GM21825 (cell line): ENCODE measurements at regions not wholly inside any gene's neighbourhood (a gene's known extent, or its start where the extent isn't known, plus 50 kb on each side); places are given as distances from the start of the nearest gene placed in this dataset.

Experiments
- ATAC-seq: cut with Tn5 transposase; IDR thresholded peaks from one replicate; pipeline ENCODE4 v1.9.1; 2021; ENCODE audit warnings: mild to moderate bottlenecking, moderate library complexity; ENCODE audit not compliant: unreplicated experiment

- ATAC-seq: no peak
Measured at GRCh38 chr12:45585522-45586230, 143.8 kb upstream of the ARID2 start.

DNA sequence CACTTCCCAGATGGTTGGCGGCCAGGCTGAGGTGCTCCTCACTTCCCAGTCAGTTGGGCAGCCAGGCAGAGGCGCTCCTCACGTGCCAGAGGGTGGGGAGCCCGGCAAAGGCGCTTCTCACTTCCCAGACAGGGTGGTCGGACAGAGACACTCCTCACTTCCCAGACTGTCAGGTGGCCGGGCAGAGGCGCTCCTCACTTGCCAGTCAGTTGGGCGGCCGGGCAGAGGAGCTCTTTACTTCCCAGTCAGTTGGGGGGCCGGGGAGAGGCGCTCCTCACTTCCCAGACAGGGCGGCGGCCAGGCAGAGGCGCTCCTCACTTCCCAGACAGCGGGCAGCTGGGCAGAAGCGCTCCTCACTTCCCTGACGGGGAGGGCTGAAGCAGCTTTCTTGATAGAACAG lies 143.0 kb upstream of the ARID2 start:
- no peak for ATAC-seq

- ATAC-seq: no peak
Measured at GRCh38 chr12:45587012-45587411, 142.5 kb upstream of the ARID2 start.

DNA sequence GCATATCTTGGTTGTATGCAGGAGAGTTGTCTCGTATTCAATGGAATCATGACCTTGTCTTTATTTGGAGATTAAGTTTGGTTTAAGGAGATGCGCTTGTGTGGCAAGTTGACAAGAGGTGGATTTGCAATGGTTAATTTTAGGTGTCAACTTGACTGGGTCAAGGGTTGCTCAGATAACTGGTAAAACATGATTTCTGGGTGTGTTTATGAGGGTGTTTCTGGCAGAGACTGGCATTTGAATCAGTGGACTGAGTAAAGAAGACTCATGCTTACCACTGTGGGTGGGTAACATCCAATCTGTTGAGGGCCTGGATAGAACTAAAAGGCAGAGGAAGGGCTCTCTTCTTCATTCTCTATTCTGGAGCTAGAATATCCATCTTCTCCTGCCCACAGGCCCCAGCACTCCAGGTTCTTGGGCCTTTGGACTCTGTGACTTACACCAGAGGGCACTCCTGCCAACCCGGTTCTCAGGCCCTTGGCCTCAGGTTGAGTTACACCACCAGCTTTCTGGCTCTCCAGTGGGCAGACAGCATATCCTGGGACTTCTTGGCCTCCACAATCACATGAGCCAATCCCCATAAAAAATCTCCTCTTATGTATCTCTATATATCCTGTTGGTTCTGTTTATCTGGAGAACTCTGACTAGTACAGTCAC lies 141.5 kb upstream of the ARID2 start:
- no peak for ATAC-seq

GRCh38 chr12:45590646-45591045 lies 138.9 kb upstream of the ARID2 start:
- ATAC-seq: no peak

DNA sequence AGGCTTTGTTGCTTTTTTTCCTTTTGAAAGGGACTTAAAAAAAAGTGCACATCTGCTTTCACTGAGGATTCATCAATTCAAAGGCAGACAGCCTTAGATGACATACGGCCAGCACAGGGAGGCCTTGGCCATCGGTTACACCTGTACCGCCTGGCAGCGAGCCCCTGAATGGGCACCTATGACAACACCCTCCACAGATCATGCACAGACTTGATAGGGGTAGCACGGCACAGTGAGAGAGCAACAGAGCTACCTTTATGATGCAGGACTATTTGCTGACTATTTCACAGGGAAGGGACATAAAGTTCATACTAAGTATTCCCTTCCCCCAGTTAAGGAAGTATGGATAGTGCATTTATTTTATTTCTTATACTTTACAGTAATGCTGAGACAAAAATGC lies 137.9 kb upstream of the ARID2 start:
- ATAC-seq: no peak

GRCh38 chr12:45596366-45596765 lies 133.1 kb upstream of the ARID2 start:
- ATAC-seq: no peak

- no peak for ATAC-seq
Measured at GRCh38 chr12:45598336-45598735, 131.2 kb upstream of the ARID2 start.

DNA sequence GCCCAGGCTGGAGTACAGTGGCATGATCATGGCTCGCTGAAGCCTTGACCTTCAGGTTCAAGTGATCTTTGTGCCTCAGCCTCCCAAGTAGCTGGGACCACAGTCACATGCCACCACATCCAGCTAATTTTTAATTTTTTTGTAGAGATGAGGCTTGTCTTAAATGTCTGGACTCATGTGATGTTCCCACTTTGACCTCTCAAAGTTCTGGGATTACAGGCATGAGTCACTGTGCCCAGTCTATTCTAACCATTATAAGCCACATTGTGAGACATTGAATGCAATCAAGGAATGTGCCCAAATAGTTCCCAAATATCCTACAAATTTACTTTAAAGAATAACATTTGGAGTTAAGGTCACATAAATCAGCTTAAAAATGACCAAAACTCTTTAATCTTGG lies 130.7 kb upstream of the ARID2 start:
- no peak for ATAC-seq

DNA sequence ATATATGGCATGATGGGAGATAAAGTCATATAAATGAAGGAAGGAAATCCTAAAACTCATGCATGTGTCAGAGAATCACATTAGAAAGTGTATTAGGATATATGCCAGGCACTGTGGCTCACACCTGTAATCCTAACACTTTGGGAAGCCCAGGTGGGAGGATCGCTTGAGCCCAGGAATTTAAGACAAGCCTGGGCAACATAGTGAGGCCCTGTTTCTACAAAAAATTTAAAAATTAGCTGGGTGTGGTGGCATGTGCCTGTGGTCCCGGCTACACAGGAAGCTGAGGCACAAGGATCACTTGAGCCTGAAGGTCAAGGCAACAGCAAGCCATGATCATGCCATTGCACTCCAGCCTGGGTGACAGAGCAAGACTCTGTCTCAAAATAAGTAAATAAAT lies 130.3 kb upstream of the ARID2 start:
- no peak for ATAC-seq

DNA sequence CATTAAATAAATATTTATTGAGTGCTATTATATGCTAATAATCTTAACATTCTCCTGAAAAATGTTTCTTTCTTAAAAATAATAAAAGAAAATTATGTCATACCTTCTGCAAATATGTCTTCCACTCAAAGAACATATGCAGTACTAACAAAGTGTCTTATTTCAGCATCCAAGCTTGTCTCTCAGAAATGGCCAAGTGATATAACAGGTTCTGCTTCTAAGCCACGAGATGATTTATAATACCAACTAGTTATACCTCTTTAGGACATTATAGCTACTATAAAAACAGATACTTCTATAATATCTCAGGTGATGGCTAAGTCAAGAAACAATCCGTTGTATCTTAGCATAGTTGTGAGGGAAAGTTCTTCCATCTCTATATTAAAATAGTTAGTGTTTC lies 128.1 kb upstream of the ARID2 start:
- no peak for ATAC-seq

GRCh38 chr12:45601888-45602287 lies 127.6 kb upstream of the ARID2 start:
- ATAC-seq: no peak

- ATAC-seq: no peak
Measured at GRCh38 chr12:45605624-45606023, 123.9 kb upstream of the ARID2 start.

DNA sequence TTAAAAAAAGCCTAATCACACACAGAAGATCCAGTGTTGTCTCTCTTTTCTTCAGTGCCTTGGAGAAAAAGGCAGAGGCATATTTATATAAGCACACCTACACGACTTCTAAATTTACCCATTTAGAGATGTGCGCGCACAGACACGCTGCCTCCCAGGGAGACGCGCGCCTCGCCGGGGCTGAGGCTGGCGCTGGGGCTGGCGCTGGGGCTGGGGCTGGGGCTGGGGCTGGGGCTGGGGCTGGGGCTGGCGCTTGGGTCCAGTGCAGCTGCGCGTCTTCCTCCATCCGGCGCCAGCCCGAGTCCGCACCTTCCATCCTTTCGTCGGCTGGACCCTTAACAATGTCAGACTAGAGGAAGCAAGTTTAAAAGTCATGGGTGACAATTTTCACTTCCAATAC lies 118.4 kb upstream of the ARID2 start:
- no peak for ATAC-seq

DNA sequence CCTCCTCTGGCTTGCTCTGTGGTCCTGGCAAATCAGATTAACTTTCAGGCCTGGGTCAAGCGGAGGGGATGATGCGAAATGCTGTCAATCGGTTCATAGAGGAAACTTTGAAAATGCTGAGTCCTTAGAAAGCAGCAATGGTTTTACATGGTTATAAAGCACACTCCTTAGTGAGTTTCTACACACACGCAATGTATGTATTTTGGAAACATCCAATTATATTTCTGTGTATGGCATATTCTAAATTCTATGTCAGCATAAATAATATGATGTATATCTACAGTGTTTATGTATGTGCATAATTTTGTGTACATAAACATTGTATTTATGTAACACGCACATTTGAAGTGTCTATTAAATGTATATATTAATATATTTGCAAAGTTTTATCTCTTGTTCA lies 118.0 kb upstream of the ARID2 start:
- ATAC-seq: no peak

DNA sequence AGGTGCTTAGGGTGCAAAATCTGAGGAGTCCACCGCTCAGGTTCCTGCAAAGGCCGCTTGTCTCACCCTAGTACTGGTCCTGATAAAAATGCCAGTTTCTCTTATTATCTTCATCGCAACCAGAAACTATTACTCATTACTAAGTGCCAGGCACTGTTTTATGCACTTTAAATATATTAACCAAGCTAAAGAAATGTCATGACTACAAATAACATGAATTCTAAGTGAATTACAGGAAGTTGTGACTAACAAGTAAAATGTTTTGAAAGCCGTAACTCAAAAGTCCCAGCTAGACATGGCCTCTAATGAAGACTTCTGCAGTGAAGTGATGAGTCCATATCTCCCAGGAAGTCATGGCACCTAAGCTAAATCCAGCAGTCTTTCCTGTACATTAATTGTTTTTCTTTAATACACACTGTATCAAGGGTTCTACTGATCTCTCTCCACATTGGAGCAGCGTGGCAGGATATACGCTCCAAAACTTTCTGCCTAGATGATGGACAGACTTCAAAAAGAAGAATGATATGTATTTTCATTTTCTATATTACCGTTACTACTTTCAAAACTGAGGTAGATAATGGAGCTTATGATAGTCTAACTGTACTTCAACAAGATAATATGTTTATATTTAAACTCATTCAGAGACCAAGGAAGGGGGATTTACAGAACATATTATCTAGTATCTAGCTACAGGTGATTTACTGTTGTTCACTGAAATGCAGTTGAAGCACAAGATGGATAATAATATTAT lies 117.3 kb upstream of the ARID2 start:
- no peak for ATAC-seq

DNA sequence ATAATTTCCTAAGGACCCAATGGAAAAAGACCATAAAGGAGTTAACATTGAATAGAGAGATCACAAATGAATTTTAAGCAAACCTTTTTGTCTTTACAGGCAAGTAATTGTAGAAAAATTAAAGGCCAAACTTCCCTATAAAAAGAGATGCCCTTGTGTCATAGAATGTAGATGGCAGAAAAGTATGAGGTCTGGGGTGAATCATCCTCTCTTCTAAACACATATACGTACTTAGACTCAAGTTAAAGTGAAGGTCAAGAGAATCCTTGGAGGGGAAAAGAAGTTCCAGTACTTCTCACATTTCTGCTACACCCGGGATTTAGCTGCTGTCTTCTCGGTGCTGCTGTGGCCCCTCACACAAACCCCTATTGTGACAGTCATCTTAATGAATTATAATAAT lies 116.2 kb upstream of the ARID2 start:
- no peak for ATAC-seq

DNA sequence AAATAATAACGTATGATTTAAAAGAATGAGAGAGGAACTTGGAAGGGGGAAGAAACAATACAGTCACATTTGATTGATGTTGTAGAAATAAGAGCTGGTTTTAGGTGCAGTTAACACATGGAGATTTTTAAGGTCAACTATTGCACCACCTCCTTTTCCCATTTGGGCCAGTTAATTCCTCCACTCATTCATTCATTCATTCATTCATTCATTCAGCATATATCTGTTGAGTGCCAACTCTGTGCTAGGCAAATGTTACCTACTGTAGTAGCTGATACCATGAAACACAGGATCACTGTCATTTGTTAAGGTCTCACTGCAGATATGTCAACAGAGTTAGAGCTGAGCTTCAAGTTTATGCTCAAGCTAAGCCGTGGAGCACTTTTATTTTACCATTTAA lies 115.7 kb upstream of the ARID2 start:
- ATAC-seq: no peak

DNA sequence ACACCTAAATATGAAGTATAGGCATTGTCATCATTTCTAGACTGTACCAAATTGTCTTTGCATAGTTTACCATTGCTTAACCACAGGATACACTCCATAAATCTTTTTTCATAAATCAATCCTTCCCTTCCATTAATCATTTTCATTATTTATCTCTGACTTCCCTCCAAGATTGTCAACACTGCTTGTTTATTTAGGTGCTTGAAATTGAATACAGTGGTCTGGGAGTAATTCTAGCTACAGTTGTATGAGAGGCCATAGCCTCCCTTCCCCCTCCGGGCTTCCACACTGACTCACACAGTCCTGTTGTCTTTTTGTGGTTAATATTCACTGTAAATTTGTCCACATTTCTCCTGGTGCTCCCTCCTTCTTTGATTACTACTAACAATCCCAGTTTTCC lies 114.2 kb upstream of the ARID2 start:
- ATAC-seq: no peak

- ATAC-seq: no peak
Measured at GRCh38 chr12:45619736-45620135, 109.8 kb upstream of the ARID2 start.

GRCh38 chr12:45621703-45622102 lies 107.8 kb upstream of the ARID2 start:
- ATAC-seq: no peak
